ENCODE measurements at regions not wholly inside any gene's neighbourhood (a gene's known extent, or its start where the extent isn't known, plus 50 kb on each side); places are given as distances from the start of the nearest gene placed in this dataset.

GRCh38 chr20:40757087-40757486 is 68.1 kb upstream of the MAFB start:
- Histone ChIP-seq H3K4me1 (ENCODE audit: control insufficient read depth, extremely low read depth, insufficient read depth, low read length) (peaks cover 22% of the 10 kb centered on the region), H3K27me3 (ENCODE audit: control insufficient read depth in 2 of 2, insufficient read depth in 2 of 2, low read length in 2 of 2) (no peaks in the 10 kb centered on the region), H3K4me3 (replicated peaks in 1 of 3; ENCODE audit: insufficient read depth in 1 of 3, low read depth in 1 of 3, low read length in 3 of 3) (no peak overlapping the region), H3K9ac (replicated peaks; ENCODE audit: extremely low read depth, insufficient read depth, low read length) (no peak overlapping the region), H4K20me1 (replicated peaks; ENCODE audit: control insufficient read depth, extremely low read depth, insufficient read depth, low read length) (no peaks in the 10 kb centered on the region), H3K27ac (ENCODE audit: insufficient read depth, low read depth, low read length) (peak overlapping the region; percentile 20), H3K9me3 (replicated peaks; ENCODE audit: control insufficient read depth, insufficient read depth, low read length) (no peaks in the 10 kb centered on the region), H2AFZ (ENCODE audit: low read depth, low read length) (no peak overlapping the region), H3K79me2 (ENCODE audit: control insufficient read depth, insufficient read depth, low read length) (no peaks in the 10 kb centered on the region), H3K9me1 (replicated peaks; ENCODE audit: control insufficient read depth, extremely low read depth, insufficient read depth, low read length) (no peaks in the 10 kb centered on the region), H3K4me2 (ENCODE audit: insufficient read depth, low read length) (peak overlapping the region; percentile 34), H3K36me3 (ENCODE audit: control insufficient read depth in 2 of 2, extremely low read depth in 1 of 2, insufficient read depth in 2 of 2, low read length in 2 of 2) (no peaks in the 10 kb centered on the region)
- intact Hi-C loops (cut with micrococcal nuclease) = loop anchor here (10.0 kb wide), 1 partner anchor 318 kb away; no protein-coding TSS in a partner anchor
- dilution Hi-C loops (cut with MboI; ENCODE audit: extremely low pct_ligation_motif_present, low sequenced_read_pairs) = no loop called here
- peak; percentile 30 for TF ChIP-seq POLR2AphosphoS5 (IDR thresholded peaks at IDR 0.05; ENCODE audit: insufficient read depth, low read depth, low read length)
- no peak for TF ChIP-seq CTCF (IDR thresholded peaks at IDR 0.05; ENCODE audit: extremely low read depth in 1 of 2, insufficient read depth in 1 of 2, low read depth in 1 of 2, low read length in 2 of 2)
- no peak for TF ChIP-seq EZH2 (IDR thresholded peaks at IDR 0.05; ENCODE audit: borderline replicate concordance, low read depth, low read length, severe bottlenecking)
- TF ChIP-seq FOS (IDR thresholded peaks at IDR 0.05; ENCODE audit: borderline replicate concordance, insufficient read depth, low read length) = peak; percentile 72
- peak; percentile 59 for TF ChIP-seq JUN (IDR thresholded peaks at IDR 0.05; ENCODE audit: borderline replicate concordance, insufficient read depth, insufficient read length, low read depth)
- no peak for TF ChIP-seq MAX (IDR thresholded peaks at IDR 0.05; ENCODE audit: insufficient read depth, insufficient read length)
- ChIA-PET POLR2A (no interaction called here), CTCF (interaction anchor here (1.1 to 5.5 kb wide), 2 partner anchors 17 to 1493 kb away, joined by 3 to 25 read pairs; no protein-coding TSS in a partner anchor)
- DNase-seq (ENCODE audit: low read depth, low spot score) = peak; percentile 85
- BruUV-seq (replicated peaks) = no TSS peak
- peak; percentile 76 for FAIRE-seq
